ENCODE measurements at regions not wholly inside any gene's neighbourhood (a gene's known extent, or its start where the extent isn't known, plus 50 kb on each side); places are given as distances from the start of the nearest gene placed in this dataset.
A peak's percentile ranks its signal among the peaks of the same experiment; 100 is the strongest.

DNA sequence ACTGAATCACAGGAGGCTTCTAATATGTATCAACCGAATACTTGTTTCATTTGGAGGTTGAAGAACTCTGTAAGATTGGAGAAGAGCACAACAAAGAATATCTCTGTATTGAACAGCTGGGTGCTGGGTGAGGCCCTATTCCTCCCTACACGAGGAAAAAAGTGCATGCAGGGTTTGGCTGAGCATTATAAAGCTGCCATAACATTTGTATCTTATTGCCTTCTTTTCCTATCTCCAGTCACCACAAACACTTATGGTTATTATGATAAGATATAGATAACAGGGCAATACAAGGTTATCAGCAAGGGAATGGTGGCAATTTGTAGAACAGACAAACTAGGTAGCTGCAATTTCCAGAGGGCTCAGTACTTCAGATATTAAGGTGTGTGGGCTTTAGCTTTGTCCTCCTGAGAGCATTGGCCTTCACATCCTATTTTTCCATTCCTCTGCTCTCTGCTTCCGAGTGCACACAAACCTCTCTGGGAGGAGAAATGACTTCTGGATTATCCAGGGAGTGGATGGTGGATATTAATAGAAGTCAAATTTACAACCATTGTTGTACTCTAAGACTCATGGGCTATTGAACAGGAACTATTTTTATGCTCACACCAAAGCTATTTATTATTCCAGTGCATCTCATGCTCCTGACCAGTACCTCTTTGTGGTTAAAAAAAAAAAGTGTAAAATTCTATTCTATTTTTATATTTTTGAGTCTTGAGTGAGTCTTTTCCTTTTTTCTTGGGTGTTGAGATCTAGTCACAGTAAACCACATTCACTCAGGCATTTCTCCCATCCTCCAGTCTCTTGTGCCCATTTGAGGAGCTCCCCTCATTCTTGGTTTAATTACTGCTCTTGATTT, 248.4 kb downstream of the ETAA1 start:
- Histone ChIP-seq H3K27me3 (ENCODE audit: control insufficient read depth in 3 of 3, insufficient read depth in 3 of 3, low read length in 2 of 3) (no peaks in the 10 kb centered on the region), H3K4me3 (no peak overlapping the region), H3K4me1 (ENCODE audit: control insufficient read depth in 5 of 5, insufficient read depth in 5 of 5, low read length in 5 of 5) (peaks cover 0 to 38% (median 4%) of the 10 kb centered on the region in 5 donors), H3K9ac (ENCODE audit: insufficient read depth in 1 of 2, low read length in 2 of 2) (no peak overlapping the region), H3K9me3 (ENCODE audit: control insufficient read depth in 4 of 4, insufficient read depth in 3 of 4, low read length in 3 of 4) (peaks cover 0 to 11% (median 0%) of the 10 kb centered on the region in 4 donors), H3K36me3 (ENCODE audit: control insufficient read depth in 4 of 4, insufficient read depth in 4 of 4, low read length in 4 of 4) (no peaks in the 10 kb centered on the region), H3K27ac (ENCODE audit: low read depth in 1 of 2, low read length in 1 of 2) (peak overlapping the region in 1 of 2 donors; percentile 50)
- TF ChIP-seq, protein P1, sequence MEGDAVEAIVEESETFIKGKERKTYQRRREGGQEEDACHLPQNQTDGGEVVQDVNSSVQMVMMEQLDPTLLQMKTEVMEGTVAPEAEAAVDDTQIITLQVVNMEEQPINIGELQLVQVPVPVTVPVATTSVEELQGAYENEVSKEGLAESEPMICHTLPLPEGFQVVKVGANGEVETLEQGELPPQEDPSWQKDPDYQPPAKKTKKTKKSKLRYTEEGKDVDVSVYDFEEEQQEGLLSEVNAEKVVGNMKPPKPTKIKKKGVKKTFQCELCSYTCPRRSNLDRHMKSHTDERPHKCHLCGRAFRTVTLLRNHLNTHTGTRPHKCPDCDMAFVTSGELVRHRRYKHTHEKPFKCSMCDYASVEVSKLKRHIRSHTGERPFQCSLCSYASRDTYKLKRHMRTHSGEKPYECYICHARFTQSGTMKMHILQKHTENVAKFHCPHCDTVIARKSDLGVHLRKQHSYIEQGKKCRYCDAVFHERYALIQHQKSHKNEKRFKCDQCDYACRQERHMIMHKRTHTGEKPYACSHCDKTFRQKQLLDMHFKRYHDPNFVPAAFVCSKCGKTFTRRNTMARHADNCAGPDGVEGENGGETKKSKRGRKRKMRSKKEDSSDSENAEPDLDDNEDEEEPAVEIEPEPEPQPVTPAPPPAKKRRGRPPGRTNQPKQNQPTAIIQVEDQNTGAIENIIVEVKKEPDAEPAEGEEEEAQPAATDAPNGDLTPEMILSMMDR (IDR thresholded peaks at IDR 0.05; ENCODE audit: control extremely low read depth, extremely low read depth) = no peak
- no peak for DNase-seq
- no peak for ATAC-seq (ENCODE audit: insufficient read depth, low FRiP score)
- WGBS, 2 donors = 63 to 65% methylated on average over 3 of the region's 3 CpGs

DNA sequence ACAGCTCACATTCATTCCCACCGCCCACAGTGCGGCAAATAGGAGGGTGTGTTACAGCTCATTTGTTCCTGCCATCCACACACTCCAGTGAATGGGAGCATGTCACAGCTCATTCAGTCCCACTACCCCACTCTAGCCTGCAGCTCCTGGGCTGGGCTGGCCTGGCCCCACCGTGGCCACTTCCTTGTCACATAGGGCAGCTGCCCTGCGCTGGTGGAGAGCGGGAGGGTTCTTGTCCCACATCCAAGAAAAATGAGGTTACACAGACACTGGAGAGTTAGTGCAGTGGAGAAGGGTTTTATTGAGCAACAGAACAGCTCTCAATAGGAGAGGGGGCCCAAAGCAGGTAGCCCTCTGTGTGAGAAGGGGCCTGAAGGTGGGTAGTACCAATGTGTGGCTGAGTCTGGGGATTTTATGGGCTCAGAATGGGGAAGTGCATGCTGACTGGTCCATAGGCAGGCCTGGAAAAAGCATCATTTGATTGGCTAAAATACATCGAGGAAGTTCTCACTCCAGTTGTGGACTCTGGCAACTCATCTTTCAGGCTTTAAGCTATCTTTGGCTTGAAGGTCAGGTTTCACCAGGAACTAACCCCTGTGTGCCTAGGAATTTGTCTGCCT, 249.7 kb downstream of the ETAA1 start:
- WGBS, 2 donors = 89 to 98% methylated on average over 6 of the region's 6 CpGs
- no peak overlapping the region for H3K4me3 ChIP-seq
- ATAC-seq (ENCODE audit: insufficient read depth, low FRiP score) (no peak), DNase-seq (no peak)
- peaks cover 0 to 11% (median 0%) of the 10 kb centered on the region in 4 donors for H3K9me3 ChIP-seq (ENCODE audit: control insufficient read depth in 4 of 4, insufficient read depth in 3 of 4, low read length in 3 of 4)
- H3K4me1 ChIP-seq (ENCODE audit: control insufficient read depth in 5 of 5, insufficient read depth in 5 of 5, low read length in 5 of 5) = peaks cover 0 to 51% (median 12%) of the 10 kb centered on the region in 5 donors
- TF ChIP-seq, protein P1 (IDR thresholded peaks at IDR 0.05; ENCODE audit: control extremely low read depth, extremely low read depth) = no peak
- no peaks in the 10 kb centered on the region for H3K27me3 ChIP-seq (ENCODE audit: control insufficient read depth in 3 of 3, insufficient read depth in 3 of 3, low read length in 2 of 3)
- H3K9ac ChIP-seq (ENCODE audit: insufficient read depth in 1 of 2, low read length in 2 of 2) = no peak overlapping the region
- no peak overlapping the region for H3K27ac ChIP-seq (ENCODE audit: low read depth in 1 of 2, low read length in 1 of 2)
- H3K36me3 ChIP-seq (ENCODE audit: control insufficient read depth in 4 of 4, insufficient read depth in 4 of 4, low read length in 4 of 4) = no peaks in the 10 kb centered on the region

DNA sequence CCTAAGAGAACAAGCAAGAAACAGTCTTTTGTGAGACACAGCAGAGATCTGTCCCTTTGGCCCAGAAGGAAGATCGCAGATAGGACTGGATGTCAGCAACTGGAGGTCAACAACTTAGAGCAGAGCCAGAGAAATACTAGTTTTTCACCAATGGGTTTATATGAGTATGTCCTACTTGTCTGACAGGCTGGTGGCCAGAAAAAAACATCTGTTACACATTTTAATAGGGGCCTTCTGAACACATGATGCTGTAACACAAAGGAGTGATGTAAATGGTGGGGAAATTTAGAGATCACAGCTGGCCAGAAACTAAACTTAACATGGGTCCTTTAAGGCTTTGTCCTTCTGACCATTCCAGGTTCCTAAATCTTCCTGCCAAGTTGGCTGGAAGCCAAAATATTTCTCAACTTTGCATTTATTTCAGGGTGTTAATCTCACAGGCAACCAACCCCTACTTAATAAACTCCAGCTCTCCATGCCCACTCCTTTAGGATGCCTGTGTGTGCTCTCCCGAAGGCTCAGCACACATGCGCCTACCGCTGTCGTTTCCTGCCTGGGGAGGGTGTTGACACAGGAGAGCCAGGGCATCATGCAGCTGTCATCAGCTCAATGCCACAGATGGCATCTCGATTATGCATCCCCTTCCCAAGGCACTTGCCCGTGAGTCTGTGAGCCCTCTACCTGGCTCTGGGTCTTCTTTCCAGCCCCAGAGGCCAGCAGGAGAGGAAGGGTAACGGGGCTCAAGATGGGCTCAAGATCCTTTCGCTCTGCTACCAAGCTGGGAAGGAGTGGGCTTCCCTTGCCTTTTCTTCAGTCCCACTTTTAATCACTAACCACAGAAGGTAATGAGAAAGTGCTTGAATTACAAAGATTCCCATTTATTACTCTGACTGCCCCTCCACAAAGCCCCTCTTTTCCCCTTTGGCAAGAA, 252.5 kb downstream of the ETAA1 start:
- TF ChIP-seq, protein P1 (IDR thresholded peaks at IDR 0.05; ENCODE audit: control extremely low read depth, extremely low read depth) = no peak
- Histone ChIP-seq H3K27ac (ENCODE audit: low read depth in 1 of 2, low read length in 1 of 2) (peak overlapping the region; percentile 54 to 85), H3K36me3 (ENCODE audit: control insufficient read depth in 4 of 4, insufficient read depth in 4 of 4, low read length in 4 of 4) (no peaks in the 10 kb centered on the region), H3K4me1 (ENCODE audit: control insufficient read depth in 5 of 5, insufficient read depth in 5 of 5, low read length in 5 of 5) (peaks cover 0 to 42% (median 12%) of the 10 kb centered on the region in 5 donors), H3K9me3 (ENCODE audit: control insufficient read depth in 4 of 4, insufficient read depth in 3 of 4, low read length in 3 of 4) (peaks cover 0 to 11% (median 0%) of the 10 kb centered on the region in 4 donors), H3K9ac (ENCODE audit: insufficient read depth in 1 of 2, low read length in 2 of 2) (peak overlapping the region in 1 of 2 donors; percentile 17), H3K27me3 (ENCODE audit: control insufficient read depth in 3 of 3, insufficient read depth in 3 of 3, low read length in 2 of 3) (no peaks in the 10 kb centered on the region), H3K4me3 (no peak overlapping the region)
- ATAC-seq (ENCODE audit: insufficient read depth, low FRiP score) (peak; percentile 21), DNase-seq (peak; percentile 81 to 98 (median 98))
- 59 to 72% methylated on average over 9 of the region's 9 CpGs for WGBS, 2 donors
